Thoracic aorta (tissue), 2 donors: ENCODE measurements at regions not wholly inside any gene's neighbourhood (a gene's known extent, or its start where the extent isn't known, plus 50 kb on each side); places are given as distances from the start of the nearest gene placed in this dataset.

ENCODE experiments used
- ATAC-seq: fragments of 150-250 bp; one replicate; pipeline ENCODE4 v1.8.0; 2017; ENCODE audit warnings: low read depth; ENCODE audit not compliant: insufficient number of reproducible peaks, low FRiP score
- DNase-seq: peaks from one replicate; pipeline ENCODE4 v3.0.0-alpha.2; 2020; ENCODE audit warnings: low spot score
- H3K27ac ChIP-seq, 2 donors: fragments of 200-600 bp; sonication (generic); 1 replicate in 1 of 2; 2 replicates in 1 of 2; pipeline ENCODE4 v1.5.1; 2016; ENCODE audit warnings: mild to moderate bottlenecking in 2 of 2, moderate library complexity in 2 of 2
- H3K27me3 ChIP-seq: fragments of 200-600 bp; sonication (generic); replicated peaks from 2 replicates; pipeline ENCODE4 v1.6.0; 2016; ENCODE audit warnings: mild to moderate bottlenecking; ENCODE audit not compliant: insufficient read depth
- H3K36me3 ChIP-seq: fragments of 200-600 bp; sonication (generic); one replicate; pipeline ENCODE4 v1.5.1; 2016
- H3K4me1 ChIP-seq, 2 donors: fragments of 200-600 bp; sonication (generic); 1 replicate in 1 of 2; 2 replicates in 1 of 2; pipeline versions ENCODE4 v1.5.1 to v1.6.0; 2016; ENCODE audit warnings: low read depth in 2 of 2, mild to moderate bottlenecking in 1 of 2; ENCODE audit not compliant: control insufficient read depth in 1 of 2
- H3K4me3 ChIP-seq: fragments of 200-600 bp; sonication (generic); 2 replicates; pipeline ENCODE4 v1.5.1; 2016; ENCODE audit warnings: mild to moderate bottlenecking
- H3K9me3 ChIP-seq: fragments of 200-600 bp; sonication (generic); 2 replicates; pipeline ENCODE4 v1.5.1; 2016
- CTCF ChIP-seq: fragments of 200-600 bp; sonication (generic); IDR thresholded peaks from one replicate; pipeline ENCODE4 v1.5.1; 2019; ENCODE audit warnings: antibody characterized with exemption

GRCh38 chr3:78178209-78178608, 1138.3 kb downstream of the ROBO2 start:
- no peak overlapping the region for H3K4me3 ChIP-seq
- DNase-seq (no peak), ATAC-seq (no peak)
- no peak overlapping the region for H3K27ac ChIP-seq
- H3K27me3 ChIP-seq: no peaks in the 10 kb centered on the region
- TF ChIP-seq CTCF: no peak
- no peaks in the 10 kb centered on the region for H3K9me3 ChIP-seq
- H3K36me3 ChIP-seq: no peaks in the 10 kb centered on the region
- H3K4me1 ChIP-seq: no peaks in the 10 kb centered on the region

GRCh38 chr3:78178740-78179363, 1139.0 kb downstream of the ROBO2 start:
- Histone ChIP-seq H3K4me3 (no peak overlapping the region), H3K9me3 (no peaks in the 10 kb centered on the region), H3K27ac (no peak overlapping the region), H3K36me3 (no peaks in the 10 kb centered on the region), H3K4me1 (no peaks in the 10 kb centered on the region), H3K27me3 (no peaks in the 10 kb centered on the region)
- no peak for ATAC-seq
- DNase-seq: no peak
- no peak for TF ChIP-seq CTCF

GRCh38 chr3:78183906-78184599, 1144.2 kb downstream of the ROBO2 start:
- H3K36me3 ChIP-seq: no peaks in the 10 kb centered on the region
- no peak for DNase-seq
- no peaks in the 10 kb centered on the region for H3K4me1 ChIP-seq
- no peak overlapping the region for H3K4me3 ChIP-seq
- ATAC-seq: no peak
- no peak overlapping the region for H3K27ac ChIP-seq
- H3K9me3 ChIP-seq: no peaks in the 10 kb centered on the region
- no peak for TF ChIP-seq CTCF
- no peaks in the 10 kb centered on the region for H3K27me3 ChIP-seq

- TF ChIP-seq CTCF: no peak
- no peak for ATAC-seq
- H3K4me3 ChIP-seq: no peak overlapping the region
- no peak overlapping the region for H3K27ac ChIP-seq
- no peaks in the 10 kb centered on the region for H3K36me3 ChIP-seq
- no peaks in the 10 kb centered on the region for H3K9me3 ChIP-seq
- H3K27me3 ChIP-seq: no peaks in the 10 kb centered on the region
- no peaks in the 10 kb centered on the region for H3K4me1 ChIP-seq
- no peak for DNase-seq
Measured at GRCh38 chr3:78186404-78186803, 1146.5 kb downstream of the ROBO2 start.

GRCh38 chr3:78201091-78201490, 1161.2 kb downstream of the ROBO2 start:
- H3K27me3 ChIP-seq: no peaks in the 10 kb centered on the region
- no peaks in the 10 kb centered on the region for H3K36me3 ChIP-seq
- no peaks in the 10 kb centered on the region for H3K4me1 ChIP-seq
- TF ChIP-seq CTCF: no peak
- H3K4me3 ChIP-seq: no peak overlapping the region
- DNase-seq: no peak
- no peaks in the 10 kb centered on the region for H3K9me3 ChIP-seq
- ATAC-seq: no peak
- no peak overlapping the region for H3K27ac ChIP-seq
